T1000 (cell line): ENCODE measurements at regions not wholly inside any gene's neighbourhood (a gene's known extent, or its start where the extent isn't known, plus 50 kb on each side); places are given as distances from the start of the nearest gene placed in this dataset.

ENCODE experiments used
- DNase-seq: peaks from one replicate; lab custom pipeline; 2025; ENCODE audit warnings: mixed read lengths; lab: John Stamatoyannopoulos, UW

- DNase-seq, result no peak
Measured at GRCh38 chr6:141313986-141314385, 818.7 kb upstream of the GJE1 start.

GRCh38 chr6:141309295-141309694 is 823.4 kb upstream of the GJE1 start:
- no peak for DNase-seq

- DNase-seq, result no peak
Measured at GRCh38 chr6:141307309-141307998, 825.3 kb upstream of the GJE1 start.

GRCh38 chr6:141303907-141304306 is 828.8 kb upstream of the GJE1 start:
- DNase-seq, result no peak

- no peak for DNase-seq
Measured at GRCh38 chr6:141301779-141302178, 830.9 kb upstream of the GJE1 start.

GRCh38 chr6:141290941-141291721 is 841.6 kb upstream of the GJE1 start:
- no peak for DNase-seq

GRCh38 chr6:141288947-141289346 is 843.8 kb upstream of the GJE1 start:
- DNase-seq, result no peak

- DNase-seq, result no peak
Measured at GRCh38 chr6:141282263-141282662, 850.5 kb upstream of the GJE1 start.

- DNase-seq, result no peak
Measured at GRCh38 chr6:141269684-141270083, 863.0 kb upstream of the GJE1 start.

GRCh38 chr6:141267420-141267819 is 865.3 kb upstream of the GJE1 start:
- no peak for DNase-seq

GRCh38 chr6:141265756-141266623 is 866.7 kb upstream of the GJE1 start:
- DNase-seq, result no peak

GRCh38 chr6:141264101-141264500 is 868.6 kb upstream of the GJE1 start:
- DNase-seq, result no peak

- no peak for DNase-seq
Measured at GRCh38 chr6:141261672-141262060, 871.1 kb upstream of the GJE1 start.

- no peak for DNase-seq
Measured at GRCh38 chr6:141261016-141261671, 871.6 kb upstream of the GJE1 start.

- no peak for DNase-seq
Measured at GRCh38 chr6:141260627-141261015, 872.1 kb upstream of the GJE1 start.

- DNase-seq, result no peak
Measured at GRCh38 chr6:141259807-141260206, 872.9 kb upstream of the GJE1 start.

- DNase-seq, result no peak
Measured at GRCh38 chr6:141259091-141259490, 873.6 kb upstream of the GJE1 start.

GRCh38 chr6:141258516-141258915 is 874.2 kb upstream of the GJE1 start:
- DNase-seq, result no peak

GRCh38 chr6:141254336-141254735 is 878.4 kb upstream of the GJE1 start:
- DNase-seq, result no peak

GRCh38 chr6:141252828-141253608 is 879.7 kb upstream of the GJE1 start:
- DNase-seq, result no peak

- no peak for DNase-seq
Measured at GRCh38 chr6:141251286-141251685, 881.4 kb upstream of the GJE1 start.
